H1 (cell line): ENCODE measurements at regions not wholly inside any gene's neighbourhood (a gene's known extent, or its start where the extent isn't known, plus 50 kb on each side); places are given as distances from the start of the nearest gene placed in this dataset.
A peak's percentile ranks its signal among the peaks of the same experiment; 100 is the strongest.

Experiments used
- CREB1 ChIP-seq: IDR thresholded peaks from 2 replicates; pipeline ENCODE4 v1.6.1; 2012; ENCODE audit warnings: inconsistent platforms
- FOSL1 ChIP-seq: IDR thresholded peaks from 2 replicates; pipeline ENCODE4 v1.6.1; 2011; ENCODE audit warnings: mild to moderate bottlenecking, low read depth, low read length, moderate library complexity; ENCODE audit not compliant: insufficient read depth
- JUN ChIP-seq: IDR thresholded peaks from 2 replicates; pipeline ENCODE4 v1.6.1; 2011; ENCODE audit warnings: low read depth, mild to moderate bottlenecking, improper control_type of control experiment, low read length
- PHF8 ChIP-seq: fragments of 200-600 bp; sonication (generic); conservative IDR thresholded peaks from 2 replicates; pipeline ENCODE4 v1.7.1; 2012; ENCODE audit warnings: low read depth, mild to moderate bottlenecking, inconsistent platforms, low read length, moderate library complexity
- RFX5 ChIP-seq: IDR thresholded peaks from 2 replicates; pipeline ENCODE4 v1.6.1; 2011; ENCODE audit warnings: low read depth, low read length, improper control_type of control experiment, borderline replicate concordance
- SIN3A ChIP-seq, 2 experiments: IDR thresholded peaks in 1 of 2; conservative IDR thresholded peaks in 1 of 2; 2 replicates each; pipeline ENCODE4 v1.6.1; 2011 to 2012; ENCODE audit warnings: low read length in 2 of 2, improper control_type of control experiment in 1 of 2, low read depth in 1 of 2, mild to moderate bottlenecking in 1 of 2
- TF ChIP-seq, protein P1 (sequence below): IDR thresholded peaks from 2 replicates; pipeline ENCODE4 v1.6.1; 2011; ENCODE audit warnings: low read depth, mild to moderate bottlenecking, low read length; ENCODE audit not compliant: insufficient read depth
- TF ChIP-seq, protein P2 (sequence below), 3 experiments: IDR thresholded peaks; 1 replicate in 2 of 3; 2 replicates in 1 of 3; pipeline versions ENCODE4 v1.5.1 to v1.6.1; 2011; ENCODE audit warnings: low read length in 3 of 3, mild to moderate bottlenecking in 3 of 3, inconsistent platforms in 2 of 3, low read depth in 1 of 3, moderate library complexity in 1 of 3; ENCODE audit not compliant: insufficient read depth in 1 of 3; ENCODE audit errors: control extremely low read depth in 1 of 3
- TF ChIP-seq, protein P3 (sequence below): IDR thresholded peaks from 2 replicates; pipeline ENCODE4 v1.6.1; 2012; ENCODE audit warnings: low read length, inconsistent platforms
- TF ChIP-seq, protein P4 (sequence below): IDR thresholded peaks from 2 replicates; pipeline ENCODE4 v1.6.1; 2012; ENCODE audit warnings: inconsistent platforms

DNA sequence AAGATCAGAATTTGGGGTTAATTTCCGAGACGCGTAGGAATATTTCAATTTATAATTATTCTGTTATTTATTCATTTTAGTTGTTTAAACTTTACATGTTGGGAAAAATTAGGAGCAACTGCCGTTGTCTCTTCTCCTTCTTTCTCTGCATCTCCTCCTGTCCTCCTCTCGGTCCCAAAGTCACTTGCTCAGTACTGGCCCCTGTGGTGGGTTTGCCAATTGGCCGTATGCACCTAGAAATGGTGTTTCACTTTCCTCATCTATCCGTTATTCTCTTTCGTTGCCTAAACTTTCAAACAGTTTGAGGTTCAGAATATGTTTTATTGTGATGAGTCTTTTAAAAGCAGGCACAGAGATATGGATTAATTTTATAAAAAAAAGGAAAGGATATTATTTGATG lies 517.9 kb downstream of the PLCL1 start:
- TF ChIP-seq FOSL1, result no peak
- no peak for TF ChIP-seq JUN
- TF ChIP-seq, protein P1, sequence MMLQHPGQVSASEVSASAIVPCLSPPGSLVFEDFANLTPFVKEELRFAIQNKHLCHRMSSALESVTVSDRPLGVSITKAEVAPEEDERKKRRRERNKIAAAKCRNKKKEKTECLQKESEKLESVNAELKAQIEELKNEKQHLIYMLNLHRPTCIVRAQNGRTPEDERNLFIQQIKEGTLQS, result no peak
- TF ChIP-seq, protein P2, sequence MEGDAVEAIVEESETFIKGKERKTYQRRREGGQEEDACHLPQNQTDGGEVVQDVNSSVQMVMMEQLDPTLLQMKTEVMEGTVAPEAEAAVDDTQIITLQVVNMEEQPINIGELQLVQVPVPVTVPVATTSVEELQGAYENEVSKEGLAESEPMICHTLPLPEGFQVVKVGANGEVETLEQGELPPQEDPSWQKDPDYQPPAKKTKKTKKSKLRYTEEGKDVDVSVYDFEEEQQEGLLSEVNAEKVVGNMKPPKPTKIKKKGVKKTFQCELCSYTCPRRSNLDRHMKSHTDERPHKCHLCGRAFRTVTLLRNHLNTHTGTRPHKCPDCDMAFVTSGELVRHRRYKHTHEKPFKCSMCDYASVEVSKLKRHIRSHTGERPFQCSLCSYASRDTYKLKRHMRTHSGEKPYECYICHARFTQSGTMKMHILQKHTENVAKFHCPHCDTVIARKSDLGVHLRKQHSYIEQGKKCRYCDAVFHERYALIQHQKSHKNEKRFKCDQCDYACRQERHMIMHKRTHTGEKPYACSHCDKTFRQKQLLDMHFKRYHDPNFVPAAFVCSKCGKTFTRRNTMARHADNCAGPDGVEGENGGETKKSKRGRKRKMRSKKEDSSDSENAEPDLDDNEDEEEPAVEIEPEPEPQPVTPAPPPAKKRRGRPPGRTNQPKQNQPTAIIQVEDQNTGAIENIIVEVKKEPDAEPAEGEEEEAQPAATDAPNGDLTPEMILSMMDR (IDR thresholded peaks at IDR 0.05; ENCODE audit: control extremely low read depth in 1 of 3, insufficient read depth in 1 of 3, low read depth in 1 of 3, low read length in 3 of 3), result peak; percentile 43 to 61 (median 60)
- TF ChIP-seq, protein P3, sequence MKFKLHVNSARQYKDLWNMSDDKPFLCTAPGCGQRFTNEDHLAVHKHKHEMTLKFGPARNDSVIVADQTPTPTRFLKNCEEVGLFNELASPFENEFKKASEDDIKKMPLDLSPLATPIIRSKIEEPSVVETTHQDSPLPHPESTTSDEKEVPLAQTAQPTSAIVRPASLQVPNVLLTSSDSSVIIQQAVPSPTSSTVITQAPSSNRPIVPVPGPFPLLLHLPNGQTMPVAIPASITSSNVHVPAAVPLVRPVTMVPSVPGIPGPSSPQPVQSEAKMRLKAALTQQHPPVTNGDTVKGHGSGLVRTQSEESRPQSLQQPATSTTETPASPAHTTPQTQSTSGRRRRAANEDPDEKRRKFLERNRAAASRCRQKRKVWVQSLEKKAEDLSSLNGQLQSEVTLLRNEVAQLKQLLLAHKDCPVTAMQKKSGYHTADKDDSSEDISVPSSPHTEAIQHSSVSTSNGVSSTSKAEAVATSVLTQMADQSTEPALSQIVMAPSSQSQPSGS, result no peak
- TF ChIP-seq, protein P4, sequence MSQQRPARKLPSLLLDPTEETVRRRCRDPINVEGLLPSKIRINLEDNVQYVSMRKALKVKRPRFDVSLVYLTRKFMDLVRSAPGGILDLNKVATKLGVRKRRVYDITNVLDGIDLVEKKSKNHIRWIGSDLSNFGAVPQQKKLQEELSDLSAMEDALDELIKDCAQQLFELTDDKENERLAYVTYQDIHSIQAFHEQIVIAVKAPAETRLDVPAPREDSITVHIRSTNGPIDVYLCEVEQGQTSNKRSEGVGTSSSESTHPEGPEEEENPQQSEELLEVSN, result no peak
- TF ChIP-seq SIN3A (conservative IDR thresholded peaks at IDR 0.05 in 1 of 2, IDR thresholded peaks at IDR 0.05 in 1 of 2; ENCODE audit: low read depth in 1 of 2, low read length in 2 of 2), result no peak
- no peak for TF ChIP-seq CREB1
- TF ChIP-seq RFX5, result no peak
- TF ChIP-seq PHF8, result no peak
